NCI-H2029 treated with DMSO at 0.1 percent for 48 hours (cell line): ENCODE measurements at regions not wholly inside any gene's neighbourhood (a gene's known extent, or its start where the extent isn't known, plus 50 kb on each side); places are given as distances from the start of the nearest gene placed in this dataset.
"Not testable (repeated sequence)": the region's sequence is repeated elsewhere in the genome, so short reads cannot be mapped to it uniquely, and the experiment has no call there.

Experiments used
- DNase-seq: peaks from one replicate; lab custom pipeline; 2025; lab: John Stamatoyannopoulos, UW

DNA sequence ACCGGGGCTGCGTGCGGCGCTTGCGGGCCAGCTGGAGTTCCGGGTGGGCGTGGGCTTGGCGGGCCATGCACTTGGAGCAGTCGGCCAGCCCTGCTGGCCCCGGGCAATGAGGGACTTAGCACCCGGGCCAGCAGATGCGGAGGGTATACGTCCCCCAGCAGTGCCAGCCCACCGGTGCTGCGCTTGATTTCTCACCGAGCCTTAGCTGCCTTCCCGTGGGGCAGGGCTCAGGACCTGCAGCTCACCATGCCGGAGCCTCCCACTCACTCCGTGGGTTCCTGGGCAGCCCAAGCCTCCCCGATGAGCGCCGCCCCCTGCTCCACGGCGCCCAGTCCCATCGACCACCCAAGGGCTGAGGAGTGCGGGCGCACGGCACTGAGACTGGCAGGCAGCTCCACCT lies 51.4 kb upstream of the INPP4B start:
- DNase-seq, result not testable (repeated sequence)

DNA sequence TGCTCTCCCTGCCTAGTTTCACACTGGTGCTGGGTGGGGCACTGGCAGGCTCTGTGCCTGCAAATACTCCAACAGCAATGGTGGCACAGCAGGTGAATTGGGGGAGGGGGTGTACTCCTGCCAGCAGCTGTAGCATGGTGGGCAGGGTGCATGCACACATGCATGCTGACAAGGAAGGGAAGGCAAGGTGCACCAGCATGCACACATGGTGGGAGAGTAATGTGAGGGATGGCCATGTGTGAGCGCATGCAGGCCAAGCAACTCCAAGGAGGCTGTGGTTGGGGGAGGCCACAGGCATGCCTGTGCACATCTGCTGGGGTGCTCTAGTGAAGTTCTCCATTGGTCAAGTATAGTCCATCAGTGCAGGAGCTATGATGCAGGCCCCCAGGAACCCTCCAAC lies 54.5 kb upstream of the INPP4B start:
- no peak for DNase-seq

DNA sequence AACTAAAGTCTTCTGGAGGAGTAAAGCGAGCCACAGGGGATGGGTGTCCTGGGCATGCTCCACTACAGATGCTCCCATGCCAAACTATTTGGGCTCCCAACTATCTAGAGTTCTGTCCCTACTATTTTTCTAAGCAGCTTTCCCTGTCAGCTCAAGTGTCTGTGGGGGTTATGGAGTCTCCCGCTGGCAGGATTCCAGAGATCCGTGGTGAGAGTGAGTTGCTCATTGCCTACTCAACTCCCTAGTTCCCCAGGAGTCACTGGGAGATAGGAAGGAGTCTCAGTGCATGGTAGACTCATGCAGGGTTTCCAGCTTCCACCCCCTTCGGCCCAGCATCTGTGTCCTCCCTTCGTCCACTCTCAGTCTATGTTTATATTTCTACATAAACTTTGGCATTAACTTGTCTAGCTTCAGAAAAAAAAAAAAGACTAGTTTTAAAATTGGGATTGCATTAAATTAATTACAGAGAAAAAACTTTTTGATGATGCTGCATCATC lies 55.1 kb upstream of the INPP4B start:
- DNase-seq, result no peak

DNA sequence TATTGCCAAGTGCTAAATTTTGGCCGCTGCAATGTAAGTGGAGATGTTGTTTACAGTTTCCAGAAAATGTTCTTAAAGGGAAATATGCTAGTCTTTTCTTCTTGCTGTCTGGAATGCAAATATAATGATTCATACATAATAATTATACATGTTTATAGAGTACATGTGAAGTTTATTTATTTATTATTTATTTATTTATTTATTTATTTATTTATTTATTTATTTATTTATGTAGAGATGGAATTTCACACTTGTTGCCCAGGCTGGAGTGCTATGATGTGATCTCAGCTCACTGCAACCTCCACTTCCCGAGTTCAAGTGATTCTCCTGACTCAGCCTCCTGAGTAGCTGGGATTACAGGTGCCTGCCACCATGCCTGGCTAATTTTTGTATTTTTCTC lies 57.5 kb upstream of the INPP4B start:
- DNase-seq, result not testable (repeated sequence)

DNA sequence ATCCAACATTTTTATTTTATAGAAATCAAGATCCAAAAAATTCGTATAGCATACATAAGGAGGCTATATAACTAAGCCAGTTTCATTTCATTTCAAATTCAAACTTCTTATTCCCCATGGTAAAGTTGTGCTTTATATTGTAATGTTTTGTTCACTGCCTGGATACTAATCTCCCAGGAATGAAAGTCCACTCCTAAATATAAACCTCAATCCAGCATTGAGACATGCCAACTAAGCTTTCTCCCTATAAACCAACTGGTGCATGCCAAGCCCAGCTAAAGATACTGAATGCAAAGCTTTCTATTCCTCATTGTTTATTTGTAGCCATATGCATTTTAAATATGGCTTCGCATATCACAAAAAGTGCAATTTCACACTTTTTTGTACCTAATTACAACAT lies 63.8 kb upstream of the INPP4B start:
- no peak for DNase-seq

DNA sequence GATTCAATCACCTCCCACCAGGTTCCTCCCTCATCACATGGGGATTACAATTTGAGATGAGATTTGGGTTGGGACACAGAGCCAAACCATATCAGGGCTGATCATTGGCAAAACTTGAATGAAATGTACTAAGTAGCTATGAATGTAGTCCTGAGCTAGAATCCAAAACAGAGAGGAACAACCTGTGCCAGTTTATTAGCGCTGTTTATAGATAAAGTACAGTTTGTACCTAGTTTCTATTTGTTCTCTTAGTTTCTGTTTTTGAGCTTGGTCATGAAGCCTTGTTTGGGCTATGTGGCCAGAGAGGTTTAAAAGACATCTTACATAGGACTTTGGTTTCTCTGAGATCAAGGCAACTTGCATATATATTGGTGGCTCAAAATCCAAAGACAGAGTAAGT lies 66.9 kb upstream of the INPP4B start:
- no peak for DNase-seq

DNA sequence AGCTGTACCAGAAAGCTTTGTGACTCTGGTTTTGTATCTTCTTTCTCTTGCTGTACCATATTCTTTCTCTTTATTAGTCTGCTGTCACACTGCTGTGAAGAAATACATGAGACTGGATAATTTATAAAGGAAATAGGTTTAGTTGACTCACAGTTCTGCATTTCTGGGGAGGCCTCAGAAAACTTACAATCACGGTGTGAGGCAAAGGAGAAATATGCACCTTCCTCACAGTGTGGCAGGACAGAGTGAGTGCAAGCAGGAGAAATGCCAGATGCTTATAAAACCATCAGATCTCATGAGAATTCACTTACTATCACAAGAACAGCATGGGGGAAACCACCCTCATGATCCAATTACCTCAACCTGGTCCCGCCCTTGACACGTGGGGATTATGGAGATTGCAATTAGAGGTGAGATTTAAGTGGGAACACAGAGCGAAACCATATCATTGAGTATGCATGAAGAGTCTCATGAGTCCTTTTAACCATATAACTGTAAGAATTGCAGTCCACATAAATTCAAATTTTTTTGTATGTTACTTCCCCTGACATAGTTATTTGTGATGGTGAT lies 67.4 kb upstream of the INPP4B start:
- DNase-seq, result no peak

DNA sequence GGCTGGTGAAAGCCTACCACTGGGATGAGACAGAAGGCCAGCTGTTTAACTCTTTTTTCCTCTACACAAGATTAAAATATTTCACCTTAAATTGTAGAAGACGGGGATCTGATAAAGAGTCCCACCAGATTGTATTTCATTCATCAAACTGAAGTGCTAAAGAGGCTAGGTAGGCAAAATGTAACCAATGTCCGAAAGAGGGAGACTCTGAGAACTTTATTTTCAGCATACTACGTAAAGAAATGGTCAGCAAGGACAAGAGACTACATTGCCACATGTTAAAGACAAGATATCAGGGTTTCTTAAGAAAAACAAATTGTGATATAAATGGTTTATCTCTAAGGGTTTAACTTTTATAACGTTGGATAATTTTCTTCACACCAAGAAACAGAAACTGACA lies 71.6 kb upstream of the INPP4B start:
- no peak for DNase-seq

DNA sequence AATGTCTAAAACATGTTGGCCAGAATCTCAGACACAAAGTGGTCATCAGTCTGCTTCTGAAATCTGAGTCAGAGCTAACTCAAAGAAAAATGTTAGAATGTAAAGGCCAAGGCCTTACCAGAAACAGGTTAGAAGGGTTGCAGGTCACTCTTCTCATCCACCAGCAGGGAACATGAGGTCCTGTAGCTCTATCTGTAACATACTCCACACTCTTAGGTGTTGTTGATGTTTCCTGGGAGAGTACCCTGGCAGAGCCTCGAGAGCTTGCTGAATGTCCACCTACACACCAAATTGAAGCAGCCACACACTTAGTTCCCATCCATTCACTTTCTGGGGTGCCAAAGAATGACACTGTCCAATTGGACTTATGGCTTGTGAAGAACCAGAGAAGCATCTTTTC lies 76.6 kb upstream of the INPP4B start:
- DNase-seq, result no peak

DNA sequence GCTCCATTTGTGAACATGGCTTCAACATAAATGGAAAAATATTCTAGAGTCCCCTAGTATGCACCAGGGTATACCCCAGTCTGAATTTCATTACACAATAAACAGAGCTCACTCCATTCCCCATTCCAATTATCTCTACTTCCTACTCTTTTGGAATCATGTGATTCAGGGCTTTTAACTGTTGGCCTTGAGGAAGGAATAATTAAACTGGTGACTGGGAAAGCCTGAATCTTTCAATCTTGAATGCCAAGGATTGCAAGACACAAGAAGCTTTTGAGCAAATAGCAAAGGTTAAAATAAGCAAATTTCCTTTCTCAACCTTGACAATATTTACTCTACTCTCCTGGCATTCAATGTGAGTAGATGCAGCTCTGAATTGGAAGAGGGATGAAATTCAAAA lies 77.5 kb upstream of the INPP4B start:
- no peak for DNase-seq

DNA sequence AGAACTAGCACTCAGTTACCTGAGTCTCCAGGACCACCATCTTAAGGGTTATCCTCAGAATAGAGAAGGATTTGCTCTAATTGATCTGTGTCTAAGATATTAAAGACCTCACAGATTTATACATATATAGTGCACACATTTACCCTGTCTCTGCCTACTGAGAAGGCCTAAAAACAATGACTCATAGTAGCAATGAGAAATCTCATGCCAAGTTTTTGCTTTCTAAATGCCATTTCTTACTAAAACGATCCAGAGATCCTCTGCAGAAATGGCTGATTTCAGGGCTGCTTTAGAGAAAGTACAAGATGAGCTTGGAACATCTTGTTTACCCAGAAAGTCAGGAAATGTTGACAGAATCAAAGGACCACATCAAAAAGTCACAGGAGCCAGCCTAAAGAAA lies 79.1 kb upstream of the INPP4B start:
- no peak for DNase-seq

DNA sequence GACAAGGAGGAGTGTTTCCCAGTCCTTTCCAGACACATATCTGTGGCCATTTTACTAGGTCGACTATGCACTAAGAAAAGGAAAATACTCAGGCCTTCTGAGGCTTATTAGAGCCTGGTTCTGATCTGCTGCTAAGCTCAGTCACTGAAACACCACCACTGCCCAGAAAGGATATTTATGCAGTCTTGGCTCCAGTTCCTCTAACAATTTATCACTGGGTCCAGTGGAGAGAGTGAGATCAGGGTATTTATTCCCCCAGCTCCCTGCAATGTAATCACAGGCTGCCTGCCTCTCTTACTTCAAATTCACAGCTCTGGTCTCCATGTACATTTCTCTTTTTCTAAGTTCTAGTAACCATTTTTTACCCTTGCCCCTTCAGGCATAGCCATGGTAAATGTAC lies 81.6 kb upstream of the INPP4B start:
- DNase-seq, result no peak

DNA sequence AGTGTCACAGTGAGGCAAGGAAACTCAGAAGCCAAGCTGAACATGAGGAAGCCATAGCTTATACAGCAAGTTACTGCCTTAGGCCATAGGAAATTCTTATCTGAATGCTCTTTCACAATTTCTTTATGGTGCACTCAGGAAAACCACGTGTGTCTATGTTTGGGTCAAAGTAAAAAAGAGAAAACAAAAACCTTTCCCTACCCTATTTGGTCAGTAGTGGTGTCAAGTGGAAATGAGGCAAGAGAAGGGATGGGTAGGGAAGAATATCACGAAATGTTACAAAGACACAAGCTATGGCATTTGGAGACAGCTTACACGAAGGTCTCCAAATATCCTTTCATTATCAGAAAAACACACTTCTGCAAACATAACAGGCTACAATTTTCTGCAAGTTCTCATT lies 83.4 kb upstream of the INPP4B start:
- DNase-seq, result no peak

DNA sequence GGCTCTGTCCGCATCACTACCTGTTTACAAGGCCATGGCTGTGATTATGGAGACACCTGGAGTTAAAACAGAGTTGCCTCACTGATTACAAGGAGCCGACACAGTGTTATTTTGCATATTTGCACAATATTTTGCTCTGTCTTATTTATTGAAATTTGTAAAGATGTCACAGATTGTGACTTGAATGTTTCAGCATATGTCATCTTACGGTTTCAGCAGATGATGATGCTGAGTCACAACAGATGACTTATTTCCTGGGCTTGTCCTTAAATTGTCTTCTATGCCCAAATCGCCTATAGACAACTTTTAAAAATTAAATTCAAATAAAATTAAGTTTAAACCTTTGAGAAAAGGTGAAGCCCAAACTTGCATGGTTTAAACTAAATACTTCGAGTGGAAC lies 87.1 kb upstream of the INPP4B start:
- DNase-seq, result no peak

DNA sequence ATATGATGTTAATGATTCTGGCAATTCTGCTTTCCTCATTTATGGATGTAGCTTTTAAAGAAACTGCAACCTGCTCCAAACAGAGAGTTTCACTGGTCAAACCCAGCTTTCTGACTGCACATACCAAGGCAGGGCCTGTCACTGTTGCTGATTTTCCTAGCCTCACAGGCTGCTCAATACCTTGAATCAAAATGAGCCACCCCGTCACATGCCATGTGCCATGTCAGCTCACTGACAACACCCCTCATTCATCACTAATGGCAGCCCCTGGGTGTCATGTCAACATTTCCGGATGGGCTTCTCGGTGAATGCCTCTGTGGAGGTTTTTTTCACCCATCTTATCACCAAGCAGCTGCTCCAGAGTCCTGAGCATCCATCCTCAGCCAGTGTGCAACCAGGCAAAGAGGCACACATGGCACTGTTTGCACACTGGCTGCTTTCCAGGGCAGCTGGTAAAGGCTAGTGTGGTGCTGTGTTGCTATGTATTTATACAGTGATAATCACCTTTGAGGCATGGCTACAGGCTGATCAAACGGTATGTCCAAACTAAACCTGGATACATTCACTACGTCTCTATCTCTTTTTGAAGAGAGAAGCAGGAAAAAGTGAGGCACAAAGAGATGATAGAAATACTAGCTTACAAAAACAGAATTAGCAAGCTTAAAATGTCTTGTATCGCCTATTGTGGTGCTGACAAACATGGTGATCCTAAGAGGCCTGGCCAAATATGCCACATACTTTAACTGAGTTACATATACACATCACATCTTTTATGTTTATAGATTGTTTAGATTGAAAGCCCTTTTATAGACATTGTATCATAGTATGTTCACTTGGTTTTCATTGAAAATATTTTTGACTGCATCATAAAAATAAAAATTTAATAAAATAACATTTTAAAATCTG lies 94.6 kb upstream of the INPP4B start:
- DNase-seq, result peak; percentile 73

DNA sequence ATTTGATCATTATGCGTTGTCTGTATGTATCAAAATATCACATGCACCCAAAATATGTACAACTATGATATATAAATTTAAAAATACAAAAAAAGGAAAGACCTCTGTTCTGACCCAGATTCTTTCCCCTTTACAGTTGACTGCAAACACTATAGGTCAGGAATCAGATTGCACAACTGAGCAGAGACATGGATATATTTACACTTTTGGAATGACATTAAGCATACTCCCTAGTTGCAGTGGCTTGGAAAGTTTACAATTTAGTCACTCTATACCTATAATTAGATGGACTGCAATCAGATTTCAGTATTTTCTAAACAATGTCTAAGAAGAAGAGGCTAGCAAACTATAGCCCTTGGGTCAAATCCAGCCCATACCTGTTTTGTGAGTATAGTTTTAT lies 98.5 kb upstream of the INPP4B start:
- no peak for DNase-seq

DNA sequence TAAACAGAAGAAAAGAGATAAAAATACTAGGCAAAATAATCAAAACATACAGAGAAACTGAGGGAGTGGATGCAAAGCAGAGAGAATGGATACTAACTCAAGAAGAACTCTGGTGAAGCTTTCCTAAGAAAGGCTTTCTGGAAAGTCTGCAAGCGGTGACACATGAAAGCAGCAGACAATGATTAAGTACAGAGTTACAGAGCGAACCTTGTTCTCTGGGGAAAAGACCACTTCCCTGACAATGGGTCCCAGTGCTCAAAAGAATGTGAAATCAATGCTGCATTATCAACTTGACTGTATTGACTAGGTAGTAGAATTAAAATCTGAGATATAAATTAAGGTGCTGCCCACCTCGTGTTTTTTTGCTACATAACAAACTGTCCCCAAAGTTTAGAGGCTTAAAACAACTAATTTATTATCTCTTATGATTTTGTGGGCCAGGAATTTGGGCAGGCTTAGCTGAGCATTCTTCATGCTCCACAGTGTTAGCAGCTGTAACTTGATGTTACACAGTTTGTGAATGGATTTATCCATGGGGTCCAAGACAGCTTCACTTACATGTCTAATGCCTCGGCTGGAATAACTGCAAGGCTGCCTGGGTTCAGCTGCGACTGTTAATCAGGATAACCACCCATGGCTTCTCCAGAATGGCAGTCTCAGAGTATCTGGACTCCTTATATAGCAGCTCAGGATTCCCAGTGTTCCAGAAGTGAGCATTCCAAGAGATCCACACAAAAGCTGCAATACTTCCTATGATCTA lies 106.9 kb upstream of the INPP4B start:
- no peak for DNase-seq

DNA sequence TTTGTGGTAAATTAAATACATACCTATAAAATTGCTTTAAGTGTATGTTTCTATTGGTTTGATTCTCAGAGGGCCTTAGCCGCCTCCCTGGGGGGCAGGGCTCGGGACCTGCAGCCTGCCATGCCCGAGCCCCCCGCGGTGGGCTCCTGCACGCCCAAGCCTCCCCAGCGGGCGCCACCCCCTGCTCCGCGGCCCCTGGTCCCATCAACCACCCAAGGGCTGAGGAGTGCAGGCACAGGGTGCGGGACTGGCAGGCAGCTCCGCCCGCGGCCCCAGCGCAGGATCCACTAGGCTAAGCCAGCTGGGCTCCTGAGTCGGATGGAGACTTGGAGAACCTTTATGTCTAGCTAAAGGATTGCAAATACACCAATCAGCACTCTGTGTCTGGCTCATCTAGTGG lies 108.3 kb upstream of the INPP4B start:
- no peak for DNase-seq

DNA sequence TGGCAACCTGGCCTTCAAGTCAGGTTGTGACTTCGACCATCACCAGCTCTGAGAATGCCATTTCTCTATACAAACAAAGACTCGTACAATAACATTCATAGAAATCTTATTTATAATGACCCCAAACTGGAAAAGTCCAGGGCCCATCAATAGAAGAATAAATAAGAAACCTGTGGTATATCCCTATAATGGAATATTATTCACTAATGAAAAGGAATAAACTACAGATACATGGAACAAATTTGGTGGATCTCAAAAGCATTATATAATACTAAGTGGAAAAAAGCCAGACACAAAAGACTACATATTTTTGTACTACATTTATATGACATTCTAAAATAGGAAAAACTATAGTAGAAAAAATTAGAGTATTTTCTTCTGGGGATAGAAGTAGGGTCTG lies 109.4 kb upstream of the INPP4B start:
- no peak for DNase-seq

DNA sequence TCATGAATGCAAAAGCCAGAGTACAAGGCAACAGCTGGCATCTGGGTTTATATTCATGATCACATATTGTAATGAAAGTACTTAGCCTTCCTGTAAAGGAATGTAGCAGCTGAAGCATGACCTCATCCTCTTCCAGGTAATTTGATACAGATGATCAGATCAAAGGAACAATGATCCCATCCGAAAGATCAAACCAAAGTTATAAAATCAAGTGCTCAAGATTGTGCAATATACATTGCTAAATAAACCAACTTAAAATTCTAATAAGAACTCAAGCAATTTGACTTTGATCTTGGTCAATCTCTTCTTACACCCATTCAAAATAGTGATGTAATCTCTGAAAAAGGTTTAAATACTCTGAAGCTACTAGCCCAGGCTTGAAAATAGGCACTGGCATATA lies 113.1 kb upstream of the INPP4B start:
- no peak for DNase-seq

DNA sequence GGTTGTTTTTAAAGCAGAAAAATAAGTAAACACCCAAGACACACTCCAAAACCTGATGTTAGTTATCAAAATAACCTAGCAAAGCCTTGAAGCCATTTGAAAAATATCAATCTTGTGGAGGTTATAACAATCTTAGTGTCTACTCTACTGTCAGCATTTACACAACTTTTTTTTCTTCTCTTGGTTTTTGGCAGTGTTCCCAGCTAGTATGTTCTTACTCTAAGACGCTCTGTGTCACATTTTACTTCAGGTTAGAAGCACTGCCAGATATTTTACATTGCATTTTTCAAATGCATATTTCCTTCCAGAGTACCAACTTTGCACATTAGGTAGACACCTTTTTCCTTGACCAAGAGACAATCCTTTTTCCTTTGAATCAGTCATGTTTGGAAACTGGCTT lies 114.0 kb upstream of the INPP4B start:
- no peak for DNase-seq

DNA sequence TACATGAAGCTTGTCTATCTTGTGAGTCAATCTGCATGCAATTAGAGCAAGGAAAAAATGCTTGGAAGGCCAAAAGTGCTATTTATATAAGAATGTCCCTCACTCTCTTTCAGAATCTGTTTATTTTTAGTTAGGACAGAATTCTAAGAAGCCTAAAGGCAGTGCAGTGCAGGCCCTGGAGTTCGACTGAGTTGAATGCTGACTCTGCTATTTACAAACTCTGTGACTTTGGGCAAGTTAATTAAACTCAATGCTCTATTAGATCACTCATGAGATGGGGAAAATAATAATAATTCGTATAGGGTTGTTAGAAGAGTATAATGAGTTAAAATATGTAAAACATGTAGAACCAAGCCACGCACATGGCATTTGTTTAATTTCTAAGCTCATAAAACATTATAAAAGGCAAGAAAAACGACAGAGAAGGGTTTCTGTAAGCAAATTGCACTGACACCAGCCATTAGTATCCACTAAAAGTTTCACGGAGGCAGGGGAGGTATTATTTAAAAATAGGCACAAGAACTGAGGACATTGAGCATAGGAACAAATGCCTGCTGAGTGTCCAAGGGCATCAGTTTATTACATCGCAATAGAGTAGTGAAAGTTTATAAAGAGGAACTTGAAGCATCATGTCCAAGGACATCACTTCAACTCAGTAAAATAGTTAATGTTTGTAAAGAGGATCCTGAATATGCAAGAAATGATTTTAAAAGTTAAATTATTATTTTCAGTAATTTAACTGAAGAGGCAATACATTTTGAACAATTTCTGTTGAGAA lies 115.0 kb upstream of the INPP4B start:
- no peak for DNase-seq
